GM19238 (cell line): ENCODE measurements at regions not wholly inside any gene's neighbourhood (a gene's known extent, or its start where the extent isn't known, plus 50 kb on each side); places are given as distances from the start of the nearest gene placed in this dataset.

Experiments used
- DNase-seq: peaks from one replicate; pipeline ENCODE4 v3.0.0; 2011; ENCODE audit warnings: low spot score; ENCODE audit not compliant: insufficient read length

DNA sequence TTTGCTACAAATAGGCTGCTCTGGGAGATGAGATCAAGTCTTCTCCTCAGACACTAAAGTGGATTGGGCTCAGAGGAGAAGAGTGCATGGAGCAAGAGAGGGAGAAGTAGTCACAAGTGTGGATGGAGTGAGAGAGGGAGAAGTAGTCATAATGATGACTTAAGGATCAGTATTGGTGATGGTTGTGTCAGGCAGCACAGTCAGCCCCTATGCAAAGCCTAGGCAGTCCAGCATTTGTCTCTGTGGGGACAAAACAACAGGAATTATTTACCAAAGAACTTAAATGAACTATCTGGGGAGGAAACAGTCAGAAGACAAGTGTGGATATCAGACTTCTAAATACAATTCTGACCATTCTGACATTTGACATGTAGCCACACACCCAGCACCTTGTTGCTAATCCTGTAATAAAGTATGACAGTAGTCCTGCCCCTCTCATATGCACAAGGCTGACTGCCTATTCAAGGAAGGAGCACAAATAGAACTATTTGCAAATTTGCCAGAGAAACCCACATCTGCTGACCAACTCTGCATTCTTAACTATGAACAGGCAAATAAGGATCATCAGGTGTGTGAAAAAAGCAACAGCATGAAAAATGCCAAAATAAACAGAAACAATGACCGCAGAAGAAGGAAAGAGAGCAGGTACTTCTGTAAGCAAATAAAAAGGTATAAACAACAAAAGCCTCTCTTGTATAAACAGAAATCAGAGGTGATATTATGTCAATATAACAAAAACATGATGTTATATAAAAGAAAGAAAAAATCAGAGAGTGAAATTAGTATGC, 1597.9 kb upstream of the ACVR2A start:
- no peak for DNase-seq

DNA sequence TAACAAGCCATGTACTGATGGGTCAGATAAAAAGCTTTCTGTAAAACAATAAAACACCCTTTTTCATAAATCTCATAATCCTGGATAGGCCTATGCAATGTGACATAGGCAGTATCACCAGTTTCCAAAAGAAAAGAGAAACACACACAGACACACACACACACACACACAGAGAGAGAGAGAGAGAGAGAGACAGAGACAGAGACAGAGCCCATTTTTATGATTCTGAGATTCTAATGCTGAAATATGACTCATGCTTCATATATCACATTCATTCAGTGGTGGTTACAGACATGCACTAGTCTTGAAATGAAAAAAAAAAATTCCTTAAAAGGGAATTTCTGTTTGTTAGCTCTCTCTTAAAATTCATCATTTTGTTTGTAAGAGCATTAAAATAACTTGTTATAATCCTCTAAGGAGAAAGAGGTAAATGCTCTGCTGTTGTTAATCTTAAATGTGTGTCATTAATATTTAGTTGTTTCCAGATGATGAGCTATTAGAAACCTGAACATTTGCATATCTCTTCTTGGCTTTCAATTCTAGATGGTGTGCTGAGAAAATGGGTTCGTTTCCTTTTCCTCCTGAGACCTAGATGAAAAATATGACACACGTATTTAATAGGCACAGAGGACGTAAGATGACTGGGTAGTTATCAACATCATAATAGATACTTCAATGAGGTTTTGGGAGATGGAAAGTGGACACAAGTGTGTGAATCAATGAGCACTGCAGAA, 1598.7 kb upstream of the ACVR2A start:
- no peak for DNase-seq

DNA sequence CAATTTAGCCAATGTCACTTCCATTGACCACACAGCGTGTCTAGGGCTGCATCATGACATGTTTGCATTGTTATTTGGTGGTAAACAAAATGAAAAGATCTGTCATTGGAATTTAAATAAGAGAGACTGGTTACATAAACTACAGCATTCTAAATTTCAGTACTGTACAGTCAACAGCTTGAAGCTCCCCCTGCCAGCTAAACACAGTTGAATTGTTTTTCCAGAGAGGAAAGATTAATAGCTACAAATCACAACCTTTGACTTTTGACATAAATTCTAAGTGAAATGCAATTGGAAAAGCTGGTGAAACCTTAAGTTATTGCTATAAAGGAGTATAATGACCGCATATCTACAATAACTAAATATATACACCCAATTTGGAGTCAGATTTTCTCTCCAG, 1600.0 kb upstream of the ACVR2A start:
- no peak for DNase-seq

DNA sequence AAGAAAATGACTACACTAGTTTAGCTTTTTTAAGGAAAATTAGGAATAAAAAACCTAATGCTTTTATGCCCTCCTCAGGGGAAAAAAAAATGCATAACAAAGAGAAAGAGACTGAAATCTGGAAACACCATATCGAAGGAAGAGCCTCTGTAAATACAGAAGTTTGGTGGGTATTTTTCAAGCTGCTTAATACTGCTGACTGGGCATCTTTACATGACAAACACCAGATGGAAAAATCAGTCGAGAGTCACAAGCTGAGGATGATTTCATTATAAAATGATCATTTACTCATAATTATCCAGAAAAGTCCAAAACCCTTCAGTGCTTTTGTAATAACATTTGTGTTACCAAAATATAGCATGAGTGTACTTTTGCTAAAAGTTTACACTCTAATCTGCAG, 1600.7 kb upstream of the ACVR2A start:
- DNase-seq: no peak

DNA sequence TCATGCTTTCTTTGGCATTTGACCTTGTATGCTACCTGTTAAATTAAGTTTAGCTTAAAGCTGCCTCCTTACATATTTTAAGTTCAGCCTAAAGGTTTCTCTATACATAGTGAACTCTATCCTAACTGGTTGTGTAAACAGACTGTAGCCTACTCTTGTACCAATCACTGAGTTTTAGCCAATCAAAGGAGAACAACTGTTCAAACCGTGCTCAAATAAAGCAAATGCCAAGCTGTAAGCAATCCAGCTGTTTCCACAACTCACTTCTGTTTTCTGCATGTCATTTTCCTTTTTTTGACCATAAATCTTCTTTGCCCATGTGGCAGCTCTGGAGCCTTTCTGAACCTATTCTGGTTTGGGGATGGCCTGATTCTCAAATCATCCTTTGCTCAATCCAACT, 1603.8 kb upstream of the ACVR2A start:
- no peak for DNase-seq

DNA sequence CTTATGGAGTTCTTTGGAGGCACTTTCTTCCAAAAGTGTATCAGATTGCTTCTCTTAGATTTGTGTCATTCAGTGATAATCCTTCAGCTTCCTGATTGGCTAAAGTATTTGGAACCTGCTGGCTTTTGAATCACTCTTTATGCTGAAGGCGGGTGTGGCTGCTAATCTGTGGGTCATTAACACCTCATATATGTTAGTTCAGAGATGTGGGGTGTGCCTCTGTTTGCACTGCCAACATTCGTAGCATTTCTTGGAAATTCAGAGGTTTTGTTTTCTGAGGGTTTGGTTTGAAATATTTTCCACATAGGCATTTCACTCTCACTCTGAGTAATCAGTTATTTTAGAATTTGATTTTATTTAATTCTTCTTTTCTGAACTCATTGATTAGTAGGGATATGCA, 1604.4 kb upstream of the ACVR2A start:
- no peak for DNase-seq

DNA sequence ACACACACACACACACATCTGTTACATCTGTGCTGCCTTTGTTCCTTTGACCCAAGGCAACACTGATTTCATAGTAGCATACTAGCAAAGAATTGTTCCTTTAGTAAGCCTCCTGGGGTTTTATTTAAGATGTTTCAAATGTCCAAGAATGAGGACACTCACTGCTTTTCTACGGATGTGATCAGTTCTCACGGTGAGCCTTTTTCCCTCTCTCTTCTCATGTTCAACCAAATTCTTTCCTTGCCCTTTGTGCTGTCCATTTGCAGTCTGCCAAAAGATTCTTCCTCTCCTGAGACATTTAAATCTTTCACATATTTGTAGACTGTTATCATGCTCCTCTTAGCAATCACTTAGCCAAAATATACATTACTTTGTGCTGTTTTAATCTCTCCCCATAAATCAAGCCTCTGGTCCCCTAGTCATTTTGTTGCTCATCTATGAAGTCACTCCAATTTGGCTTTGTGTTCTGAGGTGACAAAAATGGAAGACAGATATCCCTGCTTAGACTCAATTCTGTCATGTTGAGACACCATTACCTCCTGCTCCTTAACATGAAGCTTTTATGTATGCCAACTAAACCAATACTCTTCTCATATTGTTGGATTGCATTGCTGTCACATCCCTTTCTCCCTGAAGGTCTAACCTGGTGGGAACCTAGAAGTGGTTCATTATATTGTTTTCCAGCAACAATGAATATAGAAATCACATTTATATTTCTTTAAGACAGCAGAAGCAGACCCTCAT, 1605.3 kb upstream of the ACVR2A start:
- no peak for DNase-seq

GRCh38 chr2:146238254-146238966, 1606.4 kb upstream of the ACVR2A start:
- no peak for DNase-seq

DNA sequence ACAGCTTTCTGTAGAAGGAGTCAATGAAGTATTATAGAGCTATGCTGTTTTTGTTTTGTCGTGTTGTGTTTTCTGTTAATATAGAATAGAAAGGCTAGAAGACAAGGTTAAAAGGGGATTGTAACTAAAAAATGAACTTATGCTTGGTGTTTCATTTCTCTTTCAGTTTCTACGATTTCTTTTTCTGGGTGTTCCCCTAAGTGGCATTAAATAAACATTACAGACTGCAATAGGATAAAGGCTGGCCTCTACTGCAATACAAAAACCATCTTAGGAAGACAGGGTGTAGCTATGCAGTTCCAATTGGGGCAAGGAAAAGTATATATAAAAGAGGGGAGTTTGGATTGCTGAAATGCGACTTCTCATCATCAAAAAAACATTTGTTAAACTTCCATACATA, 1609.7 kb upstream of the ACVR2A start:
- DNase-seq: no peak

DNA sequence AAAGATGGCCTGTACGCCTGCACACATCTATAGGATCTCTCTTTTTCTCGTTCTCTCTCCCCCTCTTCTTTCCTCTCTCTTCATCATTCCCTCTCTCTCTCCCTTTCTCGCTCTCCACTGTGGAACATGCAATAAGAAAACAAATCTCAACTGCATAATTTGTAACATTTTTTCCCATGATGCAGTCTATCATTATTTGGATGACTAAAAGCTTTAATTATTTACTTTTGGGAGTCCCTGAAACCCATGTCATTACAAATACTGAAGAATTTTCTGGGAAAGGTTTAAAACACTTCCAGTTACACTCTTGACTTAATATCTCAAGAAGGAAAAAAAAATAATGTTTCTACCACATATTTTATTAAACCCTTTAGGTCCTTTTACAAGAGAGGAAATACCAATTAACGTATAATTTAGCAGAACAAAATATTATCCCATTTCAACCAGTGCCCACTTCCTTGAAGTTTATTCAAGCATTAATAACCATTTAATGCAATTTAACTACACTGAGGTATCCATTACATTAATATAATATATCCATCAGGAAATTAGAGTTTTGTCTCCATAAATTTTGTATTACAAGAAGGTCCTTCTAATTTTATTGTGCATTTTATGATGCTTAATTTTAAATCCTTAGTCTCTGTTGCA, 1615.2 kb upstream of the ACVR2A start:
- DNase-seq: no peak

DNA sequence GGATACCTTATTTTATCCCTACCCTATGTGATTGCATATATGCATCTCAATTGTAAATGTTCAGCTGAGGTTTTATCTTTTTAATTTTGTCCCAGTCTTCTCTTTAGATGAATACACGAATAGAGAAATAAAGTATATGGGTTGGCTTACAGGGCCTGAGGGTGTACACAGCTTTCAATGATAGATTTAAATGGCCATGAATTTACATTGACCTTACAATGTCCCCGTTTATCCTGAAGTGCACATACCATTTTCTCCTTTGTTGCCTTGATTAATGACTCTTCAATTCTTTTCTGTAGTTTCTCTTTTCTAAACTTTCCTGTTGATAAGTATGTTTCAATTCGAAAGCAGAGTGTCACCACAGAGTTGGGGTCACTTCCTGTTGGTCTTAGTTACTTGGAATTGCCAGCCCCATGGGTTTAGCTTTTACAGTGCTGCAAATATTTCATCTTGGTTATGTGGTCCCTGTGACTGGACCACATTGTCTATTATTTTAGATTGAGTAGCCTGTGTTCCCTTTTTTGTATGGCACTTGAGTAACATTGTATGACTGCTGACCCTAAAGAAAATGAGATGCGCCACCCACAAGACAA, 1616.3 kb upstream of the ACVR2A start:
- DNase-seq: no peak

DNA sequence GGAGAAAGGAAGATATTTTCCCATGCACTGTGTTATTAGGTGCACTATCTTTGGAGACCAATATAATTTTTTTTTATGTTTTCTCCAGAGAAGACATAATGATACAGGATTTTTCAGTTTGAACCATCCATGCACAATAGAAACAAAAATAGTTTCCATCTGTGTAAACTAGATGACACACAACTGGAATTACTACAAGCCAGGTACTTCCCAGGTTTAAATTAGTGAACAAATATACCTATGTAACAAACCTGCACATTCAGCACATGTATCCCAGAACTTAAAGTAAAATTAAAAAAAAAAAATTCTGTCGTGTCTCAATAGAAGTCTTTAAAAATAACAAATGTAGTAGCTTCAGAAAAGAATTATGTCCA, 1616.8 kb upstream of the ACVR2A start:
- DNase-seq: no peak

GRCh38 chr2:146227152-146228019, 1617.4 kb upstream of the ACVR2A start:
- no peak for DNase-seq

- DNase-seq: no peak
Measured at GRCh38 chr2:146226077-146226476, 1618.8 kb upstream of the ACVR2A start.

DNA sequence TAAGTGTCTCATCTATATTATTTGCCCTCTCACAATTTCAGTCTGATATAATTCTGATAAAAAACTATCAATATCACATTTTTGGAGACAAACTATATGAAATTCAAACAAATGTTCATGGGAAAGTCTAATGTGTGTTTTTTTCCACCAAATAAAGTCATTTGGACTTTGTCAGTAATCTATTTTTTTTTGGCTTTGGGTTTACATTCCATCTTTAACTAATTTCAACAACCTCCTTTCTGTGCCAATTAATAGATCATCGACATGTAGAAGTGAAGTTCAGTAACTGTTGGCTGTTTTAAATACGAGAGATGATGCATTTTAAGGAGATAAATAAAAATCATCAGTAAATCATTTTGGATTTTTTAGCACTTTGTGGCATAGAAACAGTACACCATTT, 1623.0 kb upstream of the ACVR2A start:
- DNase-seq: no peak

DNA sequence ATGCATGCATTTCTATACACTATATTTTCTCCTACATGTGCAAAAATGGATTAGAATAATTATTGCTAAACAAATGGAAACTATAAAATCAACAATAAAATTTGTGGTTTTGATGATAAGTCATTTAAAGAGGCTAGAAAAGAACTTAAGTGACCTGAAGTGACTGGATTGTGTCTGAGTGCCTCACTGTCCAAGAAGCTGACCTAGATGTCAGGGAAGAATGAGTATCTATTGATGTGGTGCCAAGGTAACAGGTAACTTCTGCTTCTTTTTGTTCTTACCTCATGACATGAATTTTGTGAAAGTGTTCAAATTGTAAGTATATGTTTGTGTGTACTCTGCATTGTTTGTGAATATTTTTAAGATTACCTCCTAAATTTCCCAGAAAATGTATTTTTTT, 1623.9 kb upstream of the ACVR2A start:
- no peak for DNase-seq

- DNase-seq: no peak
Measured at GRCh38 chr2:146214394-146214929, 1630.4 kb upstream of the ACVR2A start.

DNA sequence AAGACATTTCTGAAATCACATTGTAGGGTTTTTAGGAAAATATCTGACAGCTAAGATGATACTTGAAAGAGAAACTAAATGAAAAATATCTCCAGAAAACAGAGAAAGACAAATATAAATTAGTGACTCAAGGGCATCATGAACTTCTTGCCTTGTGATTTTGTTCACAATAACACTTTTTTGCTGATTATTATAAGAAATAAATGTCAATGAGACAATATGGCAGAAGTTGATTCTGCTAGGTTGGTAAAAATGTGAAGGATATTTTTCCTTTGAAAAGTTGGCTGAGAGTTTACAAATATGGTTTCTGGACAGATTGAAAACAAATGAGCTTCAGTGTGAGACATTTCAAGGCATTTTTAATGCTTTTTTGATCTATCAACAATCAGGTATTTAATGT, 1631.2 kb upstream of the ACVR2A start:
- no peak for DNase-seq

GRCh38 chr2:146212602-146213001, 1632.2 kb upstream of the ACVR2A start:
- no peak for DNase-seq

GRCh38 chr2:146209842-146210275, 1635.0 kb upstream of the ACVR2A start:
- DNase-seq: no peak
